Right renal cortex interstitium (tissue), 3 donors: ENCODE measurements at regions not wholly inside any gene's neighbourhood (a gene's known extent, or its start where the extent isn't known, plus 50 kb on each side); places are given as distances from the start of the nearest gene placed in this dataset.

Experiments
- DNase-seq, 3 donors: peaks; one replicate each; pipeline ENCODE4 v3.0.0-alpha.2; 2013; ENCODE audit warnings: low read depth in 3 of 3, low spot score in 2 of 3

GRCh38 chr5:67318746-67319145 is 122.1 kb upstream of the CD180 start:
- no peak for DNase-seq

- DNase-seq = no peak
Measured at GRCh38 chr5:67317603-67318002, 121.0 kb upstream of the CD180 start.

DNA sequence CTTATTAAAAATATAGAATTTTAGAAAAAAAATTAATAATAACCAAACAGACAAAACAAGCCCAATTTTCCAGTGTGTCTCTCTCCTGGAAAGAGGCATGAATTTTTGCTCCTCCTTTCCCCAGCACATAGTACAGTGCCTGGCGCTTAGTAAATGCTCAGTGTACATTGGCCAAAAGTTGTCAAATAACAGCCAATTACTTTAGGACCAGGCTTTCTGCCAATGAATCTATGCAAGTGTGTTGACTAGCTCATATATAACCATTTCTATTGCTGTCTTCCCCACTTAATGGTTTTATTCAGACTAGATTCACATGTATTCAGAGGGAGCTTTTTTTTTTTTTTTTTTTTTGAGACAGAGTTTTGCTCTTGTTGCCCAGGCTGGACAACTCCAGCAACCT is 120.1 kb upstream of the CD180 start:
- no peak for DNase-seq

GRCh38 chr5:67315082-67315989 is 118.7 kb upstream of the CD180 start:
- DNase-seq = no peak

DNA sequence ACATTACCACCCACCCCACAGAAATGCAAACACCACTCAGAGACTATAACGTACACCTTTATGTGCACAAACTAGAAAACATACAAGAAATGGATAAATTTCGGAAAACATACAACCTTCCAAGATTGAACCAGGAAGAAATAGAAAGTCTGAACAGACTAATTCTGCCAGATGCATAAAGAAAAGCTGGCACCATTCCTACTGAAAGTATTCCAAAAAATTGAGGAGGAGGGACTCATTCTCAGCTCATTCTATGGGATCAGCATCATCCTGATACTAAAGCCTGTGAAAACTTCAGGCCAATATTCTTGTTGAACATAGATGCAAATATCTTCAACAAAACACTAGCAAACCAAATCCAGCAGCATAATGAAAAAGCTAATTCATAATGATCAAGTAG is 115.1 kb upstream of the CD180 start:
- no peak for DNase-seq

- no peak for DNase-seq
Measured at GRCh38 chr5:67311208-67311607, 114.6 kb upstream of the CD180 start.

GRCh38 chr5:67310740-67311139 is 114.1 kb upstream of the CD180 start:
- DNase-seq = no peak

DNA sequence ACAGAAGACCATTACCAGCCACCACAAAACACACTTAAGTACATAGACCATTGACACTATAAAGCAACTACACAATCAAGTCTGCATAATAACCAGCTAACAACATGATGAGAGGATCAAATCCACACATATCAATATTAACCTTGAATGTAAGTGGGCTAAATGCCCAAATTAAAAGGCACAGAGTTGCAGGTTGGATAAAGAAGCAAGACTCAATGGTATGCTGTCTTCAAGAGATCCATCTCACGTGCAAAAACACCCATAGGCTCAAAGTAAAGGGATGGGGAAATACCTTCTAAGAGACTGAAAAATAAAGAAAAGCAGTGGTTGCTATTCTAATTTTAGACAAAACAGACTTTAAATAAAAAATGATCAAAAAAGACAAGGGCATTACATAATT is 113.6 kb upstream of the CD180 start:
- no peak for DNase-seq

DNA sequence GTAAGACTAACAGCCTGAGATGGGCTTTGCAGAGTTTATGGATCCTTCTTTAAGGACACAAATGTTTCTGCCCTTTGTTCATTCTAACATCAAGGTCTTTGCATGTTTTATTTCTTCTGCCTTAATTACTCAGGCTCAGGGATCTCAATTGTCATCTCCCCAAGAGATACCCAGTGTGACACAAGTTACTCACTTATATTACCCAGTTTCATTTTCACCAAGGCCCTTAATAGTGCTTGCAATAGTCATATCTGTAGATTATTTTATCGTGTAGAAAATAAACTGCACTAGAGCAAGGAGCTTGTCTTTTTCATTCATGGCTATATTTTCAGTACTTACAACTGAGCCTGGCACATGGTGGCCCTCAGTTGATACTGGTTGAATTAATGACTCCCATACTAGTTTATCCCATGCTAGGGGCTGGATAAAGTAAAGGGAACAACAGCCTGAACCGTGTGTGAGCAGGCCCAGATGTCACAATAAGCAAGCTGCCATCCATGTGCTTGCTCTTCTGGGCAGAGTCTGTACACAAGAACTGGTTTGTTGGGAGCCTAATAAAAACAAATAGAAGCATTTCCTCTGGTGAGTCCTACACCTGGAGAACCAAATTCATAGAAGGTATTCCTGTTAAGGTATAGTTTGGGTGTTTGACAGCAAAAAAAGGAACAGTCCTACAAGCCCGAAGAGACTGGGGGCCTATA is 112.5 kb upstream of the CD180 start:
- no peak for DNase-seq

- DNase-seq = no peak
Measured at GRCh38 chr5:67306965-67307607, 110.5 kb upstream of the CD180 start.

GRCh38 chr5:67305913-67306710 is 109.5 kb upstream of the CD180 start:
- DNase-seq = no peak

GRCh38 chr5:67305401-67305800 is 108.8 kb upstream of the CD180 start:
- no peak for DNase-seq

DNA sequence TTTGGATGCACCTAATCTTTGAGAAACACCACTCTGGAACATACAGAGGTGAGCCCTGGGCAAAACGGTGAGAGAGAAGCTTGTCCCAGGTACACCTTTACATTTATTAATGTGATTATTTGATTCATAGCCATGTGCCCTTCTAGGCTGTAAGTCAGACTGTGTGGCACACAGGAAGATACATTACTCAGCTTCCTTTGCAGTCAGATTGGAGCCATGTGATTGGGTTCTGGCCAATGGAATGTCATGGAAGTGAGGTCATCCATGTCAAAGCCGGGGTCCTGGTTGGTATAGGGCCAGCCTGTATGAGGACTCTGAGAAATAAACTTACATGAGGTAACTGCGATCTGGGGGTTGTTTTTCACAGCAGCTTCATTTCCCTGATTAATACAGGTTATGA is 106.8 kb upstream of the CD180 start:
- DNase-seq = no peak

- no peak for DNase-seq
Measured at GRCh38 chr5:67301285-67301903, 104.8 kb upstream of the CD180 start.

DNA sequence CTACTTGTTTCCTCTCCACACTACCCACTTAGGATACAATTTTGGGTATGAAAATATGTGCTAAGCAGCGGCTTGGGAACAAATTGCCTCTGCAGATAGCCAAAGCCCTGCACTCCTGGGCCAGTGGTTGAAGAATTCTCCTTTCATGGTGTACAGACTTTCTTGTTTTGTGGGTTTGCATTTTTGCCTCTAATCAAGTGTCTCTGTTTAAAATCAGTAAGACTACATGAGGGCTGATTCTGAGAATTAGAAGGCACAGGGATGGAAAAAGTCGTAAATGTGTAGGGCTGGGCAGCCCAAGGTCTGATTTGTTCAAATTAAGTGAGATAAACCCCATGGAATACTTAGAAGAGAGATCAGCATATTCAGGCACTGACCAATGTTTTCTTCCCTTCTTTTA is 103.7 kb upstream of the CD180 start:
- DNase-seq = no peak

GRCh38 chr5:67299231-67299735 is 102.7 kb upstream of the CD180 start:
- DNase-seq = no peak

- DNase-seq = no peak
Measured at GRCh38 chr5:67297802-67298532, 101.4 kb upstream of the CD180 start.

DNA sequence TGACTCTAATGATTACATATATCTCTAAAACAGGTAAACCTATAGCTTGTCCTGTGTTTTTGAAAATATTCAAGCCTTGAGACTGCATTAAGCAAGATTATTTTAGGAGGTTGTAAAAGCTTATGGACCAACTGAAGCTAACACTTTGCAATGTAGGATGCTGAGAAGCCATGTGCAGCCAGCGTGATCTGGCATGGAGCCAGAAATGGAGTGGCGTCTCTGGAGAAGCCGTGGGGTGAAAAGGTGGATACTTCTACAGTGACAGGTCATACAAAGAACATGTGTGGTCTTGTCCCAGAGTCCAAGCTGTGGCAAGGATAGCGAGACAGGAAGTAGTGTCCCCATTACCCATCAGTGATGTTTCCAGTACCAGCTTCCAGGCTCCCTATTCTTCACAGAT is 100.8 kb upstream of the CD180 start:
- DNase-seq = no peak

- DNase-seq = no peak
Measured at GRCh38 chr5:67294266-67294938, 97.8 kb upstream of the CD180 start.
